ENCODE measurements at regions not wholly inside any gene's neighbourhood (a gene's known extent, or its start where the extent isn't known, plus 50 kb on each side); places are given as distances from the start of the nearest gene placed in this dataset.

GRCh38 chr2:156673333-156673615 lies 237.1 kb downstream of the GPD2 start:
- H3K27ac Mint-ChIP-seq = no peak overlapping the region
- H3K4me1 Mint-ChIP-seq (ENCODE audit: low read depth) = no peaks in the 10 kb centered on the region
- H3K27me3 Mint-ChIP-seq = no peaks in the 10 kb centered on the region
- POLR2A ChIA-PET = no interaction called here
- no peak for DNase-seq
- no peaks in the 10 kb centered on the region for H3K36me3 Mint-ChIP-seq
- H3K4me3 Mint-ChIP-seq = no peak overlapping the region
- intact Hi-C loops (cut with micrococcal nuclease) = no loop called here
- CTCF ChIA-PET = no interaction called here
- peaks cover 5% of the 10 kb centered on the region for H3K9me3 Mint-ChIP-seq

- ChIA-PET POLR2A (no interaction called here), CTCF (no interaction called here)
- Mint-ChIP-seq H3K27ac (no peak overlapping the region), H3K27me3 (no peaks in the 10 kb centered on the region), H3K9me3 (no peaks in the 10 kb centered on the region), H3K4me1 (ENCODE audit: low read depth) (no peaks in the 10 kb centered on the region), H3K36me3 (no peaks in the 10 kb centered on the region), H3K4me3 (no peak overlapping the region)
- no peak for DNase-seq
- intact Hi-C loops (cut with micrococcal nuclease) = no loop called here
Measured at GRCh38 chr2:156673981-156674380, 237.8 kb downstream of the GPD2 start.

- H3K9me3 Mint-ChIP-seq = no peaks in the 10 kb centered on the region
- ChIA-PET POLR2A (no interaction called here), CTCF (no interaction called here)
- no peak for DNase-seq
- no peak overlapping the region for H3K27ac Mint-ChIP-seq
- intact Hi-C loops (cut with micrococcal nuclease) = no loop called here
- no peaks in the 10 kb centered on the region for H3K4me1 Mint-ChIP-seq (ENCODE audit: low read depth)
- peaks cover 1% of the 10 kb centered on the region for H3K27me3 Mint-ChIP-seq
- no peaks in the 10 kb centered on the region for H3K36me3 Mint-ChIP-seq
- H3K4me3 Mint-ChIP-seq = no peak overlapping the region
Measured at GRCh38 chr2:156675896-156676295, 239.7 kb downstream of the GPD2 start.

GRCh38 chr2:156679820-156680219 lies 243.6 kb downstream of the GPD2 start:
- ChIA-PET POLR2A (no interaction called here), CTCF (no interaction called here)
- H3K4me3 Mint-ChIP-seq = no peak overlapping the region
- intact Hi-C loops (cut with micrococcal nuclease) = no loop called here
- H3K27ac Mint-ChIP-seq = no peak overlapping the region
- no peaks in the 10 kb centered on the region for H3K9me3 Mint-ChIP-seq
- peaks cover 1% of the 10 kb centered on the region for H3K27me3 Mint-ChIP-seq
- H3K4me1 Mint-ChIP-seq (ENCODE audit: low read depth) = no peaks in the 10 kb centered on the region
- no peak for DNase-seq
- no peaks in the 10 kb centered on the region for H3K36me3 Mint-ChIP-seq

GRCh38 chr2:156680266-156680665 lies 244.1 kb downstream of the GPD2 start:
- no peak overlapping the region for H3K4me3 Mint-ChIP-seq
- no peaks in the 10 kb centered on the region for H3K4me1 Mint-ChIP-seq (ENCODE audit: low read depth)
- intact Hi-C loops (cut with micrococcal nuclease) = no loop called here
- no peak overlapping the region for H3K27ac Mint-ChIP-seq
- no peaks in the 10 kb centered on the region for H3K36me3 Mint-ChIP-seq
- no peak for DNase-seq
- no peaks in the 10 kb centered on the region for H3K9me3 Mint-ChIP-seq
- POLR2A ChIA-PET = no interaction called here
- H3K27me3 Mint-ChIP-seq = peaks cover 1% of the 10 kb centered on the region
- CTCF ChIA-PET = no interaction called here

- Mint-ChIP-seq H3K27ac (no peak overlapping the region), H3K9me3 (no peaks in the 10 kb centered on the region), H3K27me3 (no peaks in the 10 kb centered on the region), H3K4me3 (no peak overlapping the region), H3K4me1 (ENCODE audit: low read depth) (no peaks in the 10 kb centered on the region), H3K36me3 (no peaks in the 10 kb centered on the region)
- ChIA-PET CTCF (no interaction called here), POLR2A (no interaction called here)
- DNase-seq = no peak
- intact Hi-C loops (cut with micrococcal nuclease) = no loop called here
Measured at GRCh38 chr2:156687126-156687525, 250.9 kb downstream of the GPD2 start.

GRCh38 chr2:156687715-156688114 lies 251.5 kb downstream of the GPD2 start:
- intact Hi-C loops (cut with micrococcal nuclease) = no loop called here
- no peaks in the 10 kb centered on the region for H3K27me3 Mint-ChIP-seq
- H3K36me3 Mint-ChIP-seq = no peaks in the 10 kb centered on the region
- H3K4me1 Mint-ChIP-seq (ENCODE audit: low read depth) = no peaks in the 10 kb centered on the region
- no peak for DNase-seq
- POLR2A ChIA-PET = no interaction called here
- H3K27ac Mint-ChIP-seq = no peak overlapping the region
- H3K4me3 Mint-ChIP-seq = no peak overlapping the region
- CTCF ChIA-PET = no interaction called here
- no peaks in the 10 kb centered on the region for H3K9me3 Mint-ChIP-seq

- CTCF ChIA-PET = no interaction called here
- no peaks in the 10 kb centered on the region for H3K27me3 Mint-ChIP-seq
- H3K4me1 Mint-ChIP-seq (ENCODE audit: low read depth) = no peaks in the 10 kb centered on the region
Measured at GRCh38 chr2:156689939-156690338, 253.8 kb downstream of the GPD2 start.

GRCh38 chr2:156691014-156691413 lies 254.8 kb downstream of the GPD2 start:
- Mint-ChIP-seq H3K27ac (no peak overlapping the region), H3K4me3 (no peak overlapping the region)

More at GRCh38 chr2:156689939-156690338, 253.8 kb downstream of the GPD2 start:
- intact Hi-C loops (cut with micrococcal nuclease) = no loop called here
- Mint-ChIP-seq H3K36me3 (no peaks in the 10 kb centered on the region), H3K9me3 (no peaks in the 10 kb centered on the region), H3K4me3 (no peak overlapping the region), H3K27ac (no peak overlapping the region)
- DNase-seq = no peak
- POLR2A ChIA-PET = no interaction called here

GRCh38 chr2:156695020-156695419 lies 258.8 kb downstream of the GPD2 start:
- ChIA-PET POLR2A (no interaction called here), CTCF (no interaction called here)
- no peaks in the 10 kb centered on the region for H3K4me1 Mint-ChIP-seq (ENCODE audit: low read depth)
- H3K36me3 Mint-ChIP-seq = no peaks in the 10 kb centered on the region
- DNase-seq = no peak
- no peaks in the 10 kb centered on the region for H3K27me3 Mint-ChIP-seq
- intact Hi-C loops (cut with micrococcal nuclease) = no loop called here
- H3K27ac Mint-ChIP-seq = no peak overlapping the region
- H3K4me3 Mint-ChIP-seq = no peak overlapping the region
- no peaks in the 10 kb centered on the region for H3K9me3 Mint-ChIP-seq

More at GRCh38 chr2:156691014-156691413, 254.8 kb downstream of the GPD2 start:
- DNase-seq = no peak
- H3K36me3 Mint-ChIP-seq = no peaks in the 10 kb centered on the region
- ChIA-PET CTCF (no interaction called here), POLR2A (no interaction called here)
- no peaks in the 10 kb centered on the region for H3K4me1 Mint-ChIP-seq (ENCODE audit: low read depth)
- no peaks in the 10 kb centered on the region for H3K9me3 Mint-ChIP-seq
- H3K27me3 Mint-ChIP-seq = no peaks in the 10 kb centered on the region
- intact Hi-C loops (cut with micrococcal nuclease) = no loop called here

- H3K9me3 Mint-ChIP-seq = no peaks in the 10 kb centered on the region
- intact Hi-C loops (cut with micrococcal nuclease) = no loop called here
- H3K36me3 Mint-ChIP-seq = no peaks in the 10 kb centered on the region
- POLR2A ChIA-PET = no interaction called here
- CTCF ChIA-PET = no interaction called here
- no peaks in the 10 kb centered on the region for H3K4me1 Mint-ChIP-seq (ENCODE audit: low read depth)
- H3K27ac Mint-ChIP-seq = no peak overlapping the region
- H3K27me3 Mint-ChIP-seq = no peaks in the 10 kb centered on the region
- DNase-seq = no peak
- no peak overlapping the region for H3K4me3 Mint-ChIP-seq
Measured at GRCh38 chr2:156695595-156695994, 259.4 kb downstream of the GPD2 start.

GRCh38 chr2:156697906-156698305 lies 261.7 kb downstream of the GPD2 start:
- no peak overlapping the region for H3K4me3 Mint-ChIP-seq
- no peak overlapping the region for H3K27ac Mint-ChIP-seq
- ChIA-PET POLR2A (no interaction called here), CTCF (no interaction called here)
- H3K27me3 Mint-ChIP-seq = peaks cover 5% of the 10 kb centered on the region
- H3K9me3 Mint-ChIP-seq = no peaks in the 10 kb centered on the region
- DNase-seq = no peak
- H3K4me1 Mint-ChIP-seq (ENCODE audit: low read depth) = no peaks in the 10 kb centered on the region
- H3K36me3 Mint-ChIP-seq = no peaks in the 10 kb centered on the region
- intact Hi-C loops (cut with micrococcal nuclease) = no loop called here

- Mint-ChIP-seq H3K27ac (no peak overlapping the region), H3K4me1 (ENCODE audit: low read depth) (no peaks in the 10 kb centered on the region), H3K27me3 (peaks cover 5% of the 10 kb centered on the region), H3K9me3 (no peaks in the 10 kb centered on the region), H3K36me3 (no peaks in the 10 kb centered on the region), H3K4me3 (no peak overlapping the region)
- intact Hi-C loops (cut with micrococcal nuclease) = no loop called here
- no peak for DNase-seq
- ChIA-PET CTCF (no interaction called here), POLR2A (no interaction called here)
Measured at GRCh38 chr2:156700681-156701080, 264.5 kb downstream of the GPD2 start.

- Mint-ChIP-seq H3K4me1 (ENCODE audit: low read depth) (no peaks in the 10 kb centered on the region), H3K4me3 (no peak overlapping the region), H3K27me3 (peaks cover 5% of the 10 kb centered on the region), H3K36me3 (no peaks in the 10 kb centered on the region), H3K9me3 (no peaks in the 10 kb centered on the region), H3K27ac (no peak overlapping the region)
- no peak for DNase-seq
- ChIA-PET CTCF (no interaction called here), POLR2A (no interaction called here)
- intact Hi-C loops (cut with micrococcal nuclease) = no loop called here
Measured at GRCh38 chr2:156702541-156702940, 266.4 kb downstream of the GPD2 start.

Measured in activated CD4-positive, alpha-beta memory T cell treated with anti-CD3 and anti-CD28 coated beads for 36 hours (primary cell).